ENCODE measurements at regions not wholly inside any gene's neighbourhood (a gene's known extent, or its start where the extent isn't known, plus 50 kb on each side); places are given as distances from the start of the nearest gene placed in this dataset.
"Not testable (repeated sequence)": the region's sequence is repeated elsewhere in the genome, so short reads cannot be mapped to it uniquely, and the experiment has no call there.

DNA sequence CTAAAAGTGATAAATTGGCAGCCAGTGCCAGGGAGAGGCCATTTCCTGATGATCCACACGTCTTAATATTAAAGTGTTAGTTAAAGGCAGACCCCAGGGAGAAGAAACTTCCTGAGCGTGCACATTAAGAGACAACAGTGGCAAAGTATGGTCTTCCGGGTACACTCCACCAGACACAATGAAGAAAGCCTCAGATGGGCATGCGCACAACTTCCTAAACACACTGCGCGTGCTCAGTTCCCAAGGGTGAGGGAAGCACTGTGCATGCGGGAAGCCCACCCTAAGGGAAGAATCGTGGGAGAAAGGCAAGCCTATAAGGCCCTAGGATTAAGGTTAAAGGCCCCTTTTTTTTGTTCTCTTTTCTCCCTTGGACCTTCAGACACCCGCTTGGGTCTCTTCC lies 140.7 kb upstream of the CDKN3 start:
- no peak for DNase-seq (ENCODE audit: low spot score)

DNA sequence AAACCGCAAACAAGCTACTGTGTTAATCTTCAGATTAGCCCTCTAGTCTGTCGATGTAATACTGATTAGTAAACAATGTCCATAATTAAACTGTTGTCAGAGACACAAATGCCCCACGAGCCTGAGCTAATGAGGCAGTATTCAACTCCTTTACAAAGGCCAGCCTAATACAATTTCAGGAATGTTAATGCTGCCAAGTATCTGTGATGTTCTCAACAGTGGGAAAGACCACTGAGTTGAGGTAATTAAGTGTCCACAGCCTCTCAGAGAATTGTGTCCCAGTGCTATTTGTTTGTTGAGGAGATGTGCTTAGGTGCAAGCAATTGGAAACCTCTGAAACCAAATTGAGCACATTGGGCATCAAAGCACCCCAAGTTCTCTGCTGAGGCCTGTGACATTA lies 139.4 kb upstream of the CDKN3 start:
- DNase-seq (ENCODE audit: low spot score) = no peak

GRCh38 chr14:54258382-54258781 lies 138.4 kb upstream of the CDKN3 start:
- no peak for DNase-seq (ENCODE audit: low spot score)

DNA sequence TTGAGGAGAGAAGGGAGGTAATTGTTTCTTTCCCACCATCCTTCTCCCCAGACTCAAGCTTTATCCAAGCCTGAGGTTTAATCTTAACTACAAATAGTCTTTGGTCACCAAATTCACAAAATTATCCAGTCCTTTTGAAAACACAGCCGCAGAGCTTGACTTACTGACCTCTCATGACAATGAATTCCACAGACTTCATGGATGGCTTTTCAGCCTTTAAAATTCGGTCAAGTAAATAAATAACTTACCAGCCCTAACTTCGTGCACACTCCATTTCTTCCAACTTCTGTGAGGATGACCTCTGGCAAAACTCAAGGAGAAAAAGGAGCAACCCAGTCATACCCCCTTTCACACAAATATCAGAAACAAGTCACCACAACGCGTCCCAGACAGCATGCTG lies 137.0 kb upstream of the CDKN3 start:
- DNase-seq (ENCODE audit: low spot score) = no peak

- DNase-seq (ENCODE audit: low spot score) = no peak
Observed at GRCh38 chr14:54261283-54261682, 135.5 kb upstream of the CDKN3 start.

DNA sequence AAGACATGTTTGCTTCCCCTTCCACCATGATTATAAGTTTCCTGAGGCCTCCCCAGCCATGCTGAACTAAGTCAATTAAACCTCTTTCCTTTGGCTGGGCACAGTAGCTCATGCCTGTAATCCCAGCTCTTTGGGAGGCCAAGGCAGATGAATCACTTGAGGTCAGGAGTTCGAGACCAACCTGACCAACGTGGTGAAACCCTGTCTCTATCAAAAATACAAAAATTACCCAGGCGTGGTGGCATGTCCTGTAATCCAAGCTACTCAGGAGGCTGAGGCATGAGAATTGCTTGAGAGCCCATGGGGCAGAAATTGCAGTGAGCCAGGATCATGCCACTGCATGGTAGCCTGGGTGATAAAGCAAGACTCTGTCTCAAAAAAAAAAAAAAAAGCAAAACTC lies 130.2 kb upstream of the CDKN3 start:
- not testable (repeated sequence) for DNase-seq (ENCODE audit: low spot score)

- no peak for DNase-seq (ENCODE audit: low spot score)
Observed at GRCh38 chr14:54267172-54267571, 129.6 kb upstream of the CDKN3 start.

- DNase-seq (ENCODE audit: low spot score) = no peak
Observed at GRCh38 chr14:54275997-54276725, 120.6 kb upstream of the CDKN3 start.

DNA sequence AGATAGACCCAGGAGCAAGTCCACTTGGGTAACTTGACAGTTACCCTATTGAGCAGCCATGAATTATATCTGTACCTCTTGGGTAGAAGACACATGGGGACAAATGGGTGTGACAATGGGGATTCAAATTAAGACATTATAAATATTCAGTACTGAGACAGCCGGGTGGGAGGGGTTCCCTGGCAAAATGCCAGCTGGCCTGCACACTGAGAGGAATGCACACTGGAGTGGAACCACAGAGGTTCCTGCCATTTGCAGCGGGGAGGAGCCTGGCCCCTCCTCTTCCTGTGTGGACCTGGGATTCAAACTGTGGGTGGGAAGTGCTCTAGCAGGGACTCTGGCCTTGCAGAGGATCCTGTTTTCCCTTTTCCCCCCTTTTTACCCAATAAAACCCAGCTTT lies 118.7 kb upstream of the CDKN3 start:
- no peak for DNase-seq (ENCODE audit: low spot score)

DNA sequence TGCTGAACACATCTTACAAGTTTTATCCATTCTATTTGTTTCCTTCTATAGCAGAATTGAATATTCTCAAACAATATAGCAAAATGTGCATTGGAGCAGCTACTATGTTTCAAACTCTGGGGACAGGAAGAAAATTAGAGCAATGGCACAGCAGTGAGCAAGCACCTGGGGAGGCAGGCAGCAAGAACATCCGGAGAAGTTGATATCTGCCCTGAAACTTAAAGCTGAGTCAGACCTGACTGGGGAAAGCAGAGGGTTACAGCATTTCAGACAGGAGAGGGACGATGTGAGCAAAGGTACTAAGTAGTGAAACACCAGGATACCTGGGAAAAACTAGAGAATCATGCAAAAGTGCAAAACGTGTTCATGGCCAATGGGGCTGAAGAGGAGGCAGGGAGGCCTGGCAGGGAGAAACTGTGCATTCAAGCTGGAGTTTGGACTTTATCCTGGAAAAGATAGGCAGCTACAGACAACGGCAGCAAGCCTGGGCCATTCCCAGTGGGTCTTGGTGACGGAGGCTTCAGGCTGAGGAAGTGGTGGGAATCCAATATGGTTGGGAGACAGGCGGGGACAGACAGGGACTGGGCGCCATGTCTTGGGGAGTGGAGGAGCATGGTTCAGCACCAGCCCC lies 118.0 kb upstream of the CDKN3 start:
- DNase-seq (ENCODE audit: low spot score) = no peak

DNA sequence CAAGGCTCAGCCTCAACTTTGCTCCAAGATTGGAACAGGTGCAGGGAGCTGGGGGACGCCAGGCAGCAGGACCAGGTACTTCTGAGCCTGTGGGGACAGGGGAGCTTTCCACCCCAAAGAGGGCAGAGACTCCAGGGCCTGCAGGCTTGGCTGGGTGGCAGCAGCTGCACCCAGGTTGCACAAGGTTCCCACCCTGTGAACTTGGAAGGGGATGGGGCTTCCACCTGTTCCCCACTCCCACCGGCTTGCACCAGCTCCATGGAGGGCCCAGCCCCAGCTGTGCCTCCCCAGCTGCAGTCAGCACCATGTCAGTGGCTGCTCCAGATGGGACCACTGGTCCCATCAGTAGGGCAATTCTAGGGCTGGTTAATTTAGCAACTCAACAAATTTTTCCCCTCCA lies 114.0 kb upstream of the CDKN3 start:
- DNase-seq (ENCODE audit: low spot score) = no peak

GRCh38 chr14:54285030-54285429 lies 111.8 kb upstream of the CDKN3 start:
- DNase-seq (ENCODE audit: low spot score) = no peak

DNA sequence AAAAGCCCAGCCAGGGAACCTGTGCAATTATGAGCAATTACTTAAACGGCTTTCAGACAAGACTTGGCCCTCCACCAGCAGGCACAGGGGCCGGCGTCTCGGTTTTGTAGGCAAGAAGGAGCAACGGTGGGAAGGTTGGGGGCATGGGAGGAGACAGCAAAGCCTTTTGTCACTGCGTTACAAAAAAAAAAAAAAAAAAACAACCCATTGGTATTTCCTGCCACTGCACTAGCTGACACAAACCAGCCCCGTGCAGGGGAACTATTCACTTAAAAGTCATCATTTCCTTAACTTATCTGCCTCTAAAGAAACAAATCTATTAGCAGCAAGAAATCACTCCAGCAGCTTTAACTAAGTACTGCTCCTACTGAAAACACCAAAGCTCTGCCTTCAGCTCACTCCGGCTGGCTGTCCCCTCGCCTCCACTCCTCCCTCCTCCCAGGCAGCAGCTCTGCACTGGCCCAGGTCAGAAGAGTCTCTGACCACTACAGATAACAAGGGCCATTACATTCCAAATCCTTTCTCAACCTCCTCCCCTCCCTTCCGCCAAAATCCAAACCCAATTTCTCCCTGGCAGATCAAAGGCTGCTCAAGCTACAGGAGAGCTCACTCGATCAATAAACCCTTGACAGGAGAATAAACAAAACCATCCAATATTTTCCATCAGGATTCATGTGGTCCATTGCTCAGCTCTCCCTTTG lies 105.2 kb upstream of the CDKN3 start:
- DNase-seq (ENCODE audit: low spot score) = no peak

- no peak for DNase-seq (ENCODE audit: low spot score)
Observed at GRCh38 chr14:54294802-54295201, 102.0 kb upstream of the CDKN3 start.

- DNase-seq (ENCODE audit: low spot score) = no peak
Observed at GRCh38 chr14:54299410-54300363, 97.1 kb upstream of the CDKN3 start.

GRCh38 chr14:54300881-54301280 lies 95.9 kb upstream of the CDKN3 start:
- DNase-seq (ENCODE audit: low spot score) = no peak

DNA sequence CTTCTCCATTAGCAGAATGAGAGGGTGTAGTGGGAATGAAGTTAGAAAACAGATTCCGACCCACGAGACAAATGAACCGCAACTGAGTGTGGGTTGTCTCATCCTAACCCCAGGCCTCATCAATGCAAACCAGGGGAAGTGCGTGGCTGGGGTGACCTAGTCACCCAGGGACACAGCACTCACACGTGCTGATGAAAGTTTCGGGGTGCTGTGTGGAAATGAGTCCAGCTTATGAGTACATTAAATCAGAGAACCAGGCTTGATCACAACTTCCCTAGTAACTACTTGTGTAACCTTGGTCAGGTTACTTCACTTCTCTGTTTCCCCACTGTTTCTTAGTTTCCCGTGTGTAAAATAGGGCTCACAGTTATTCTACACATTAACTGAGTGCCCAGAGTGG lies 95.4 kb upstream of the CDKN3 start:
- no peak for DNase-seq (ENCODE audit: low spot score)

- DNase-seq (ENCODE audit: low spot score) = no peak
Observed at GRCh38 chr14:54306806-54307205, 90.0 kb upstream of the CDKN3 start.

- DNase-seq (ENCODE audit: low spot score) = no peak
Observed at GRCh38 chr14:54309615-54310014, 87.2 kb upstream of the CDKN3 start.

GRCh38 chr14:54310151-54310850 lies 86.5 kb upstream of the CDKN3 start:
- DNase-seq (ENCODE audit: low spot score) = no peak

- DNase-seq (ENCODE audit: low spot score) = no peak
Observed at GRCh38 chr14:54310851-54311228, 86.0 kb upstream of the CDKN3 start.

Data from RKO (cell line).